GM23338 (cell line): ENCODE measurements at regions not wholly inside any gene's neighbourhood (a gene's known extent, or its start where the extent isn't known, plus 50 kb on each side); places are given as distances from the start of the nearest gene placed in this dataset.

Source experiments
- ATAC-seq: fragments of 200-7000 bp; cut with Tn5 transposase; 3 replicates; pipeline ENCODE4 v1.9.1; 2020
- DNase-seq: peaks from one replicate; pipeline ENCODE4 v3.0.0-alpha.2; 2015; ENCODE audit warnings: low spot score
- H2AFZ ChIP-seq: fragments of 200-600 bp; sonication (generic); 2 replicates; pipeline ENCODE4 v1.8.0; 2016; ENCODE audit warnings: antibody characterized with exemption, mild to moderate bottlenecking, moderate library complexity
- H3F3A ChIP-seq: fragments of 200-600 bp; sonication (generic); replicated peaks from 2 replicates; pipeline ENCODE4 v1.8.0; 2017; ENCODE audit warnings: antibody characterized with exemption, mixed run types, low read depth
- H3K27ac ChIP-seq: fragments of 200-600 bp; sonication (generic); 2 replicates; pipeline ENCODE4 v1.6.1; 2016; ENCODE audit warnings: low read depth
- H3K27me3 ChIP-seq: fragments of 200-600 bp; sonication (generic); 2 replicates; pipeline ENCODE4 v1.8.0; 2016; ENCODE audit warnings: mild to moderate bottlenecking, mixed run types, moderate library complexity; ENCODE audit not compliant: insufficient read depth
- H3K36me3 ChIP-seq: fragments of 200-600 bp; sonication (generic); 2 replicates; pipeline ENCODE4 v1.8.0; 2016; ENCODE audit warnings: mild to moderate bottlenecking; ENCODE audit not compliant: insufficient read depth
- H3K4me1 ChIP-seq: fragments of 200-600 bp; sonication (generic); 2 replicates; pipeline ENCODE4 v1.8.0; 2016; ENCODE audit warnings: mild to moderate bottlenecking, moderate library complexity; ENCODE audit not compliant: insufficient read depth
- H3K4me2 ChIP-seq: fragments of 200-600 bp; sonication (generic); 2 replicates; pipeline ENCODE4 v1.7.1; 2017; ENCODE audit warnings: mixed run types
- H3K4me3 ChIP-seq: fragments of 200-600 bp; sonication (generic); 2 replicates; pipeline ENCODE4 v1.6.1; 2016; ENCODE audit warnings: mixed run types
- H3K79me2 ChIP-seq: fragments of 200-600 bp; sonication (generic); replicated peaks from 2 replicates; pipeline ENCODE4 v1.8.0; 2017; ENCODE audit warnings: mild to moderate bottlenecking; ENCODE audit not compliant: insufficient read depth
- H3K9me2 ChIP-seq: fragments of 200-600 bp; sonication (generic); 2 replicates; pipeline ENCODE4 v1.8.0; 2017; ENCODE audit not compliant: insufficient read depth
- H4K20me1 ChIP-seq: fragments of 200-600 bp; sonication (generic); replicated peaks from 2 replicates; pipeline ENCODE4 v1.8.0; 2017; ENCODE audit warnings: mild to moderate bottlenecking; ENCODE audit not compliant: insufficient read depth
- H3K27ac Mint-ChIP-seq: 2 replicates; pipeline ENCODE4 v1.8.0; 2020; ENCODE audit warnings: inconsistent platforms, mild to moderate bottlenecking, moderate library complexity, mixed read lengths
- H3K27me3 Mint-ChIP-seq: 3 replicates; pipeline ENCODE4 v1.8.0; 2022; ENCODE audit warnings: low read depth, mild to moderate bottlenecking, moderate library complexity, mixed read lengths, inconsistent platforms; ENCODE audit not compliant: insufficient read depth, poor library complexity
- H3K36me3 Mint-ChIP-seq: 3 replicates; pipeline ENCODE4 v1.8.0; 2021; ENCODE audit warnings: low read depth, mild to moderate bottlenecking, inconsistent platforms, moderate library complexity, mixed read lengths
- H3K4me1 Mint-ChIP-seq: 3 replicates; pipeline ENCODE4 v1.8.0; 2020; ENCODE audit warnings: mild to moderate bottlenecking, inconsistent platforms, mixed read lengths
- H3K4me3 Mint-ChIP-seq: 3 replicates; pipeline ENCODE4 v1.8.0; 2021; ENCODE audit warnings: moderate library complexity, mild to moderate bottlenecking, inconsistent platforms, mixed read lengths
- H3K9me3 Mint-ChIP-seq: 3 replicates; pipeline ENCODE4 v1.8.0; 2020; ENCODE audit warnings: moderate library complexity, mild to moderate bottlenecking, inconsistent platforms, mixed read lengths
- CREB1 ChIP-seq: fragments of 250-450 bp; sonication (Bioruptor Pico); IDR thresholded peaks from 2 replicates; pipeline ENCODE4 v1.5.0; 2020; ENCODE audit warnings: low read depth, mild to moderate bottlenecking, moderate library complexity
- EZH2phosphoT487 ChIP-seq: fragments of 200-600 bp; sonication (generic); IDR thresholded peaks from one replicate; pipeline ENCODE4 v1.8.1; 2018; ENCODE audit warnings: antibody characterized with exemption; ENCODE audit not compliant: unreplicated experiment
- JUNB ChIP-seq: IDR thresholded peaks from one replicate; pipeline ENCODE4 v1.6.1; 2016; ENCODE audit warnings: antibody characterized with exemption; ENCODE audit not compliant: unreplicated experiment
- NANOG ChIP-seq: IDR thresholded peaks from 2 replicates; pipeline ENCODE4 v1.6.1; 2016; ENCODE audit warnings: antibody characterized with exemption, borderline replicate concordance
- POLR2AphosphoS5 ChIP-seq: IDR thresholded peaks from 2 replicates; pipeline ENCODE4 v1.6.1; 2016; ENCODE audit warnings: antibody characterized with exemption, low read depth
- REST ChIP-seq: IDR thresholded peaks from one replicate; pipeline ENCODE4 v1.6.1; 2018; ENCODE audit warnings: antibody characterized with exemption; ENCODE audit not compliant: unreplicated experiment
- STAT1 ChIP-seq: IDR thresholded peaks from one replicate; pipeline ENCODE4 v1.6.1; 2016; ENCODE audit warnings: antibody characterized with exemption; ENCODE audit not compliant: unreplicated experiment
- ZNF114 ChIP-seq: fragments of 250-450 bp; sonication (Bioruptor Pico); IDR thresholded peaks from 2 replicates; pipeline ENCODE4 v1.5.0; 2020; ENCODE audit warnings: mild to moderate bottlenecking, moderate library complexity
- ZNF331 ChIP-seq: fragments of 250-450 bp; sonication (Bioruptor Pico); IDR thresholded peaks from 2 replicates; pipeline ENCODE4 v1.5.0; 2020; ENCODE audit warnings: low read depth, mild to moderate bottlenecking, moderate library complexity
- ZNF462 ChIP-seq: fragments of 250-450 bp; sonication (Bioruptor Pico); IDR thresholded peaks from 2 replicates; pipeline ENCODE4 v1.5.0; 2020; ENCODE audit warnings: mild to moderate bottlenecking, moderate library complexity
- TF ChIP-seq, protein P1 (sequence below), 2 experiments: fragments of 200-600 bp in 1 of 2; sonication (generic) in 1 of 2; conservative IDR thresholded peaks; 2 replicates each; pipeline versions ENCODE4 v1.5.1 to v1.6.1; 2016 to 2017; ENCODE audit warnings: antibody characterized with exemption in 2 of 2, low read depth in 2 of 2, mild to moderate bottlenecking in 2 of 2, moderate library complexity in 1 of 2
- TF ChIP-seq, protein P2 (sequence below): IDR thresholded peaks from 2 replicates; pipeline ENCODE4 v1.6.1; 2016; ENCODE audit warnings: antibody characterized with exemption

DNA sequence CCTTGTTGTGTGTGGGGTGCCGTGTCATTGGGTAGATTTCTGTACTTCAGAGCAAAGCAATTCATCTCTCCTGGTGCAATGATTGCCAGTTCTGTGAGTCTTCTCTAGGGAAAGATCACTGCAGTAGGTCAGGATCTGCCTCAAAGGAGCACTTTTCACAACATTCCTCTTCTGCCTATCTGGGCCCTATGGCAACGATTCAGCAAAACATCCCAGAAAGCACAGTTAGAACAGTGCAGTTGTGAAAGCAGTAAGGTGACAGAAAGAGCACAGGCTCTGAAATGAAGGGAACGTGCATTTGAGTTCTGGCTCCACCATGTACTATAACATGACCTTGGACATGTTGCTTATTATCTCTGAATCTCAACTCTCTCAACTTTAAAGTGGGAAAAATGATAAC is 178.5 kb upstream of the N4BP1 start:
- no peak for DNase-seq
- Mint-ChIP-seq H3K9me3 (peaks cover 7% of the 10 kb centered on the region), H3K36me3 (peaks cover 4% of the 10 kb centered on the region; the same call in 1 of the 3 replicates), H3K27me3 (peaks cover 2% of the 10 kb centered on the region), H3K4me3 (no peak overlapping the region), H3K4me1 (peaks cover 5% of the 10 kb centered on the region; the same call in 2 of the 3 replicates), H3K27ac (no peak overlapping the region)
- Histone ChIP-seq H3K4me2 (no peak overlapping the region), H3K4me1 (peaks cover 8% of the 10 kb centered on the region; the same call in 1 of the 2 replicates), H2AFZ (no peak overlapping the region), H3K79me2 (no peaks in the 10 kb centered on the region), H3F3A (no peaks in the 10 kb centered on the region), H3K9me2 (no peaks in the 10 kb centered on the region), H3K27me3 (no peaks in the 10 kb centered on the region), H4K20me1 (no peaks in the 10 kb centered on the region), H3K36me3 (no peaks in the 10 kb centered on the region), H3K4me3 (no peak overlapping the region), H3K27ac (no peak overlapping the region)
- TF ChIP-seq ZNF462 (CRISPR knock-in tag) (no peak), JUNB (no peak), STAT1 (no peak), ZNF114 (CRISPR knock-in tag) (no peak), REST (no peak), NANOG (no peak), ZNF331 (CRISPR knock-in tag) (no peak), POLR2AphosphoS5 (no peak), CREB1 (CRISPR knock-in tag) (no peak), EZH2phosphoT487 (no peak)
- TF ChIP-seq, protein P1, sequence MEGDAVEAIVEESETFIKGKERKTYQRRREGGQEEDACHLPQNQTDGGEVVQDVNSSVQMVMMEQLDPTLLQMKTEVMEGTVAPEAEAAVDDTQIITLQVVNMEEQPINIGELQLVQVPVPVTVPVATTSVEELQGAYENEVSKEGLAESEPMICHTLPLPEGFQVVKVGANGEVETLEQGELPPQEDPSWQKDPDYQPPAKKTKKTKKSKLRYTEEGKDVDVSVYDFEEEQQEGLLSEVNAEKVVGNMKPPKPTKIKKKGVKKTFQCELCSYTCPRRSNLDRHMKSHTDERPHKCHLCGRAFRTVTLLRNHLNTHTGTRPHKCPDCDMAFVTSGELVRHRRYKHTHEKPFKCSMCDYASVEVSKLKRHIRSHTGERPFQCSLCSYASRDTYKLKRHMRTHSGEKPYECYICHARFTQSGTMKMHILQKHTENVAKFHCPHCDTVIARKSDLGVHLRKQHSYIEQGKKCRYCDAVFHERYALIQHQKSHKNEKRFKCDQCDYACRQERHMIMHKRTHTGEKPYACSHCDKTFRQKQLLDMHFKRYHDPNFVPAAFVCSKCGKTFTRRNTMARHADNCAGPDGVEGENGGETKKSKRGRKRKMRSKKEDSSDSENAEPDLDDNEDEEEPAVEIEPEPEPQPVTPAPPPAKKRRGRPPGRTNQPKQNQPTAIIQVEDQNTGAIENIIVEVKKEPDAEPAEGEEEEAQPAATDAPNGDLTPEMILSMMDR (conservative IDR thresholded peaks at IDR 0.05; ENCODE audit: low read depth in 2 of 2) = no peak
- TF ChIP-seq, protein P2, sequence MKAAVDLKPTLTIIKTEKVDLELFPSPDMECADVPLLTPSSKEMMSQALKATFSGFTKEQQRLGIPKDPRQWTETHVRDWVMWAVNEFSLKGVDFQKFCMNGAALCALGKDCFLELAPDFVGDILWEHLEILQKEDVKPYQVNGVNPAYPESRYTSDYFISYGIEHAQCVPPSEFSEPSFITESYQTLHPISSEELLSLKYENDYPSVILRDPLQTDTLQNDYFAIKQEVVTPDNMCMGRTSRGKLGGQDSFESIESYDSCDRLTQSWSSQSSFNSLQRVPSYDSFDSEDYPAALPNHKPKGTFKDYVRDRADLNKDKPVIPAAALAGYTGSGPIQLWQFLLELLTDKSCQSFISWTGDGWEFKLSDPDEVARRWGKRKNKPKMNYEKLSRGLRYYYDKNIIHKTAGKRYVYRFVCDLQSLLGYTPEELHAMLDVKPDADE = no peak
- no peak for ATAC-seq
